ENCODE measurements at regions not wholly inside any gene's neighbourhood (a gene's known extent, or its start where the extent isn't known, plus 50 kb on each side); places are given as distances from the start of the nearest gene placed in this dataset.
"Not testable (repeated sequence)": the region's sequence is repeated elsewhere in the genome, so short reads cannot be mapped to it uniquely, and the experiment has no call there.

DNA sequence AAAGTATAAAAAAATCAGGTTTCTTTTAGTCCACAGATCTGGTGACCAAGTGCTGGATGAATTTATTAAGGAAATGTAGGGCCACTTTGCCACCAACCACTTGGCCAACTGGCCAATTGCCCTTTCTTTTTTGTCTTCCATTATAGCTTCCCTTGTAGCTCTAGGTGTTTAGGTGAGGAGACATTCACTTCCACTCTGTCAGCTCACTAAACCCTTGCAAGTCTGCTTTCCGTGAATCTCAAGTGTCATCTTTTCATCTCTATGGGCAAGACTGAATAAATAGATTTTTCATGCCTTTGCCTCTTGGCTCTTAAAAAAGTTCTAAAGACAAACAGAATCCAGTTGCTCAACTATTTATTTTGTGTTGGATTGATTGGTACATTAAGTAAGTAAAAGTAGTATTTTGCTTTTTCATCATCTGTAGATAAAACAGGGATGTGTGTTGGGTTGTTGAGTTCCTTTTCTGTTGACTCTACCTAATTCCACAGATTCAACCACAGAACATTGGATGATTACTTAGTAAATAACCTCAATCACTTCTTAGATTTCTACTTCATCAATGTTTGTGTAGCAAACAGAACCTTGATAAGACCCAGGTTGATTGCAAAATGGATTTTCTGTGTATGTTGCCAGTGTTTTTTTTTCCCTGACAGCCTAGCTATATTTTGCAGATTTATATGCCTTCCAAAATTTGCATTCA is 68.1 kb upstream of the GRXCR1 start:
- DNase-seq: no peak

DNA sequence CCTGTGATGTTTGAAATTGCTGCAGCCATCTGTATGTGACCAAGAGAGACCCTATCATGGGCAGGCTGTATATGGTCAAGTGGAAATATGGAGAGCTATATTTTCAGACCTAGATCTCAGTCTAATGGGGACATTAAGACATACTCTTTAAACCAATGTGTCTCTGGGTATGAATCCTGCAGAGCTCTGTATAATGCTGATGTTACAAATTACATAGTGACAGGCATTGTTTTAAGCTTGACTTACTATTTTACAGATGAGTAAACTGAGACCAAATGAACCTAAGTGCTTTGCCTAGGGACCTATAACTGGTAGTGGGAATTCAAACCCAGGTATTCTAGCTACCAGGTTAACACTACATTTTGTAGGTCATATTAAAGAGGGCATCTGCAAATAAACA is 71.3 kb upstream of the GRXCR1 start:
- DNase-seq: no peak

DNA sequence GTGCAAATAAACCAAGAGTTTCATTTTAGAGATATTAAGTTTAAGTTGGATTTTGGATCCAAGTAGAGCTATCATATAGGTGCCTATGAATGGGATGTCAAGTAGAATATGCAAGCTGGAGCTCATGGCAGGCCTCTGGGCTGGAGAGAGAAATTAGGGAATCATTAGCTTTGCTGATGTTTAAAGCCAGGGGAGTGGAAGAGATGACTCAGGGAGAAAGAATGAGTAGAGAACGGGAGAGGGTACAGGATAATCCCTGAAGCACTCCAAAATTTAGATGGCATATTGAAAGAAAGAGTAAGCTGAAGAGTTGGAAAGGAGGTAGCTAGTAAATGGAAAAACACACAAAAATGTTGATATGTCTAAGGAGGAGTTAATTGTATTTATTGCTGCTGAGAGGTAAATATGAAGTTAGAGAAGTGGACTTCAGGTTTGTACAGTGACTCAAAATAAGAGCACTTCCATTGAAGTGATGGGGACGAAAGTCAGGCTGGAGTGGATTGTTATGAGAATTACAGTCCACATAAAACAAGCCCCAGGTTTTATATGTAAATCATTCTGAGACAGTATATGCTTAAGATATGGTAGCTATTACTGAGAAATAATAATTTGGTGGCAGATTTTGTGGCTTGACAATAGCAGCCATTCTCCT is 72.5 kb upstream of the GRXCR1 start:
- DNase-seq: no peak

DNA sequence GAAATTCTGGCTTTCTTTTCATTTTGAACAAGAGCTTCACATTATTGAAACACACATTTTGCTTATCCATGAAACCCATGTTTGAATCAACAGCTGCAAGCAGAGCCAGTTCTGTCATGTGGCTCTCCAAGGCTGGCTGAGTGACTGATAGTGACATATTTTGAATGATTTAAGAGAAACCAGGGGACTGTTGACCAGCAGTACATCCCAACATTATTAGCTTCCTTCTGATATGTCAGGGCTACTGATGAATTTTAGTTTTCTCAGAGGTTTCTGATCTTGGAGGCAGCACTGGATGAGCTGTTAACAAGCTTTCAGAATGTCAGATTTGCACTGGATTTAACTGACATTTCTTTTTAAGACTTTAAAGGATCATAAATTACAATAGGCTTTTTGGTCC is 74.6 kb upstream of the GRXCR1 start:
- DNase-seq: no peak

DNA sequence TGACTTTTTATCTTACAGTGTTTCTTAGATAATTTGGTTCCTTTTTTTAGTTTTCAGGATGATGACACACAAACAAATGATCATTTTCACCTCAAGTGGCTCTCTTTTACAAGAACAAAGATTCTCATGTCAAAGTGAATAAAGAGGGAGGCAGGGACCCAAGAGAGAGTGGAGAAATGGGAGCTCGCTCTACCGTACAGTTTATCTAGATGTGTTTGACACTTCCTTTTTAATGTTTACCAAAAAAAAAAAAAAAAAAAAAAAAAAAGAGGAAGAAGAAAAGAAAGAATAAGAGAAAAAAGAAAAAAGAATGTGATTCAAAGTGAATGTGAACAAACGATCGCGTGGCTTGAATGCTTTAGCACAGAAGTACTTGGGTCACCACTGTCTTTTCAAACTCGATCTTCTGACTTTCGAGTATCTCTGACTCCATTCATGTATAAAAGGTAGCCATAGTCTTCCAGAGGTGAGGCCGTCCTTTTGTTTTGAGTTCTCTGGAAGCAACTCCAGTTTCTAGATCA is 75.6 kb upstream of the GRXCR1 start:
- no peak for DNase-seq

DNA sequence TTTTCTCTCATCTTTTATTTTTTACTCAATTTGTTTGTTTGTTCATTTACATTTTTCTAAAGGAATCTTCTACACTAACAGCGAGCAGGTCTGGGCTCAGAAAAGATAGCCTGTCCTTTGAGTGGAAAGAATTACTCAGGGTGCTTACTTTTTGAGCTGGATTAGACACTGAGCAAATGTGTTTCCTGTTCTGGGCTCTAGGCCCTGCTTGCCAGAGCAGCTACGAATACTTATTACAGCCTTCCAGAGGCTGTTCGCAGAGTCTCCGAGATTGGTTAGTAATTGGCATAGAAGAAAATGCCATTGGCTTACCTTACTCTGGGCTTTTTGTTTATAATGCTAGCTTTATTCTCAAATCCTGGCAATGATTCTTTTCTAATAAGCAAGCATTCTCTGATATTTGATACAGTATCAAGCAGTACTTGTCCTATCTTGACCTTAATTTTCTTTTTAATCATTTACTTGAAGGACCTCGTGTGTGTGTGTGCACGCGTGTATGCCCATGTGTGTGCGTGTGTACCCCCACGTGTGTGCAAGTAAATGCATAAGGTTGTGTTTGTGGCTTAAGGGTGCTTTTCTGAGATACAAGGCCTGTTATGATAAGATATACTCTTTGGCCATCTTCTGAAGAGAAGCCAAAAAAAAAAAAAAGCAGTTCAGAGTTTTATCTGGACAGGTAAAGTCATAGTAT is 76.2 kb upstream of the GRXCR1 start:
- no peak for DNase-seq

DNA sequence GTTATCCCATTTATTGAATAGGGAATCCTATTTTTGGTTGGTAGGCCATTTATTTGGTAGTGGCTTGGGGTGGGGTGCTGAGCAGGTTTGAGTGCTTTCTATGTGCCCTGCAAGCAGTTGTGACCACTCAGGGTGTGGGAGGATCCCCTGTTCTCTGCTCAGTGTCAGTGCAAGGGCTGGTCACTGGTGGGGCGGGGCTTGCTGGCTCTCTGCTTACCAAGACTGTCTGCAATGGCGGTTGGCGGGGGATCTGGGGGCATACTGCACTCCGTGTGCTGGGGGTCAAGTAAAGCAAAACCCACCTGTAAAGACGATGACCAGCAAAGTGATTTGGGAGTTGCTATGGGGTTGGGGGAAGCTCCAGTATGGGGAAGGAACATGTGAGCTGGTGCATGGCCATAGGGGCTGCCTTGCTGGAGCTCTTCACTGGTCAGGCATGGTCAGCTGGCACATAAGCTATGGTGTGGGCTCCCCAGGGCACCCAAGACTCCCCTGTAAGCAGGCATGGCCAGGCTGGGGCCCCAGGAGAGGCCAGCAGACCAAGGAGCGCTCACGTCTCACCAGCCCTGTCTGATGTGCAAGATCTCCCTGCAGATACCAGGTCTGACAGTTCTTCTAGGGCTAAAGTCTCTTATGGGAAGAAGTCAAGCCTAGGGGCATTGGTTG is 83.0 kb upstream of the GRXCR1 start:
- no peak for DNase-seq

DNA sequence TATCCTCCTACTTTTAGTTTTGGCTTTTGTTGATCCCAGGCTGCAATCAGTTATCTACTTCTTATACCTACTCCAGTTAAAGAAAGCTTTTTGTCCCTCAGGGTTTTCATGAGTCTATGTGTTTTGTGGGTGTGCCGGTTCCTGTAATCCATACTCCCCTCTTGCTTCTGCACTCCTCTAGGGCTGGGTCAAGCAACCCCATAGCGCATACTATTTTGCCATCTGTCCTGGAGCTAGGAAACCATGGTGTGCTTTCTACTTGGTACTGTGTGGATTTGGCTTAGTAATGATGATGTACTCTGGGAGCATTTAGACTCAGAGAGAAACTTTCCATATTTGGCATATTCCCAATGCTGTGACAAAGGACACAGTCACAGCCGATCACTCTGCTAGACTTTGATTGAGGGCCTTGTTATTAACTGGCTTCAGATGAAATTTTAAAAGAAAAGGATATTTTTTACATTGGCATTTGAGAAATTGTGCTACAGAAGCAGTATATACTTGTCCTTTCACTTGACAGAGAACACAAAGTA is 86.1 kb upstream of the GRXCR1 start:
- no peak for DNase-seq

DNA sequence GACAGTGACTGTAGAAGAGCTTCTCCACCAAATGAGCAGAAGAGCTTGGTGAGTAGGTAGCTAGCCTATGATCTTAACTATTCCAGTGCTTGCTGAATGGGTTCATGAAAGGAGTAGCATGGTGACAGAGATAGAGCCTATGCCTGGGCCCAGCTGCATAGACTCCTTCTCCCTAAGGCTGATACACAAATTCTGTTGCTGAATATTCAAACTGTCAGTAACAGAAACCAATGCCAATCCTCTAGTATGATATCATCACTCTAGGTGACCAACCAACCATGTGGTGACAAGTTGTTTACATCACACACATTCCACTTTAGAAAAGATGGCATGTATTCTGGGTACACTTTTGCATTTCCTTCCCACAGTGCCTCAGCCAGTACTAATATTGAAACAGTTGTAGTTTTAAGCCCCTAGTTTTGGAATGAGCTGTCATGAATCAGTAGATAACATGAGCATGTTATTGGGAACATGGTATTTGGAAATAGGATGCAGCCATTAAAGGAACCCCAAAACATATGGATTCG is 103.4 kb upstream of the GRXCR1 start:
- no peak for DNase-seq

DNA sequence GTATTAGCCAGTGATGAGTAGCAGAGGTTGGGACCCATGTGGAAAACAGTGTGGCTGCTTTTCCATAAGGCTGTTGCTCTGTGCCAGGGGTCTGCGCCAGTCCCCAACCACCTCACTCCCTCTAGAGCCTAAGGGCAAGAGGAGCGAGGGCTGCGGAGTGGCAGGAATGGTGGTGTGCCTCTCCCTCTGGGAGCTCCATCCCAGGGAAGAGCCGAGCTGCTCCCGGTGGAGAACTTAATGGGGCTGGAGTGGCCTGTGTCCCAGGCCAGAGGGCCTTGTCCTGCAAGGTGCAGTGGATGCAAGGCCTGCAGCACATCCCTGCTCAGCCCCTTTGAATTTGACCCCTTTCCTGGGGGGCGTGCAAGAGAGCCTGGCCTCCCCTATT is 105.4 kb upstream of the GRXCR1 start:
- no peak for DNase-seq

DNA sequence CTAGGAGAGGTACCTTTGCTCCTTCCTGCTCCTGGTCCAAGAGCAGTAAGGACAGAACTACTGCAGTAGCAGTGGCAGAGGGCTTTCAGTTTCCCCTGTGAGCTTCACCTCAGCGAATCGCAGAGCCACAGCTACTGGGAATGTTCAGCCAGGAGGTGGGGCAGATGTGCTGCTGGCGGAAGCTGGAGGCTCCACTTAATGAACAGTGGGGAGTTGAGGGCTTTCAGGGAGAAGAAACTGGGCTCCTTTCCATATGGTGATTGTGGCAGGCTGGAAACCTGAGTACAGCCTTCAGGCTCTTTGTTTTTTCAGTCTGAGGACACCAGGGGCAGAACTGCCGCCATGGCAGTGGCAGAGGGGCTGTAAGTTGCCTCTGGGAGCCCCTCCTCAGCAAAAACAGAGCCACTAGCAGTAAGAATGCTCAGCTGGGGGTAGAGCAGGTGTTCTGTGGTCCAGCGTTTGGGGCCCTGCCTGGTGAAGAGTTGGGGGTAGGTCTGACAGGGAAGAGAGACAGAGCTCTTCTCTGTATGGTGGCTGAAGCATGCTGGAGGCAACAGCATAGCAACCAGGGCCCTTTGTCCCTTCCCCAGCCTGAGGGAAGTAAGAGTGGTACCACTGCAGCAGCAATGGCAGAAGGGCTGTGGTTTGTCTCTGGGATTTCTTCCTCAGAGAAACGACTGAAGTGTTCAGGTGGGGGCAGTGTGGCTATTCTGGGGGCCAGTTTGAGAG is 106.0 kb upstream of the GRXCR1 start:
- peak; percentile 88 for DNase-seq

DNA sequence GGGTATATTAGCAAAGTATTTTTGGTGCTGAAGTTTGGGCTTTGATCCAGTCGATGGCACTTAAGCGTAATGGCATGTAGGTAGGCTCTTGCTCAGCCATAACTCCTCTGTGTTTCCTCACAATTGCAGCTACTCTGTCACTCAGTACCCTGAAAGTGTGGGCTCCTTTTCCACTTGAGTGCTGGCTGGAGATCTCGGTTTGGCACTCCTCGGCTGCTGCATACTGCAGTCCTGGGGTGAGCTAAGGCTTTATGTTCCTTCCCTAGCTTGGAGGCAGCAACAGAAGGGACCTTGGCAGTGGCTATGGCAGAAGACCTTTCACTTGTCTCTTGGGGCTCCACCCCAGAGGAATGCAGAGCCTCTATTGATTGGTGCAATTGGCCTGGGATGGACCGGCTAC is 106.7 kb upstream of the GRXCR1 start:
- DNase-seq: no peak

DNA sequence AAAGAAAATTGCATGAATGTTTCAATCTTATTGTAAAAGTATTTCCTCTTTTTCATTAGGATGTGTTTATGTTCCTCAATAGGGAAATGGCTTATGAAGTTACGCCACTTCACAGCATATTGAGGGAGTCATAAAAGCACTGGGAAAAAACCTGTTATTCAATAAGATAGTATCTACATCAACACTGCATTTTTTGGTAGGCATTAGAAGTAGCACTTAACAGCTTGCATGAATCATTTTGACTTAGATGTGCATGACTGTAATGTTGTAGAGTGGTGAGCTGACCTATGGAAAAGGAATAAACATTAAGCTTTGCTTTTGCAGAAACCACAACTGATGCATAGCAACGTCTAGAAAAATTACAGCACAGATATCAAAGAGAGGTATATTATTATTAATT is 111.2 kb upstream of the GRXCR1 start:
- DNase-seq: no peak

DNA sequence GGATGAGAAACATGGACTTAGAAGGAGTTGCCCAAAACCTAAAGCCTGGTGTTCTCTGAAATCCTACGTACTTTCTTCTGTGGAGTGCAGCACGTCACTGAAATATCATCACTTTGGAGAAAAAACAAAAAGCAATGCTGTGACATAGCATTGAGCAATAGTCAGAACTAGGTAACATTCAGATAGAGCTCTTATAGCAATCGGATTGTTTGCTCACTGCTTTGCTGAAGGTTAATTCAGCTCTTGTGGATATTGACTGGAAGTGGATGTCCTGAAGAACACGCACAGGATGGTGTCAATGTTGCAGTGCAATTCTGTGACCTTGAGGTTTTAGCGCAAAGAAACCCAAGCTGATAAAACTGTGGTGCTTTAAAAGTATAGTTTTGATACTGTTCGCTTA is 114.2 kb upstream of the GRXCR1 start:
- no peak for DNase-seq

DNA sequence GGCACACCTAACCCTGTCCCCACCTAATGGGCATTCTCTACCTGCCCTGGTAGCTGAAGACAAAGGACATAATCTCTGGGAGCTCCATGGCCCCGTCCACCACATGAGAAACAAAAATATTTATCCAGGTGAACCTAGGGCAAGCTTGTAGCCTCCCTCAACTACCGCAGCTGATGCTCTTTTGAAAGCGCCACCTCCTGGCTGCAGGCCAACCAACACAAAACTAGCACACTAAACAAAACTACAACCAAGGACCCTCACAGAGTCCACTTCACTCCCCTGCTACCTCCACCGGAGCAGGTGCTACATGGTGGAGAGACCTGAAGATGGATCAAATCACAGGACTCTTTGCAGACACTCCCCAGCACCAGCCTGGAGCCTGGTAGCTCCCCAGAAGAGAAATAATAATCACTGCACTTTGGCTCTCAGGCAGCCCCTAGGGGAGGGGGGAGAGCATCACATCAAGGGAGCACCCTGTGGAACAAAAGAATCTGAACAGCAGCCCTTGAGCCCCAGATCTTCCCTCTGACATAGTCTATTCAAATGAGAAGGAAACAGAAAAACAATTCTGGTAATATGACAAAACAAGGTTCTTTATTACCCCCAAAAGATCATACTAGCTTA is 111.3 kb upstream of the ATP8A1 start:
- DNase-seq: no peak

DNA sequence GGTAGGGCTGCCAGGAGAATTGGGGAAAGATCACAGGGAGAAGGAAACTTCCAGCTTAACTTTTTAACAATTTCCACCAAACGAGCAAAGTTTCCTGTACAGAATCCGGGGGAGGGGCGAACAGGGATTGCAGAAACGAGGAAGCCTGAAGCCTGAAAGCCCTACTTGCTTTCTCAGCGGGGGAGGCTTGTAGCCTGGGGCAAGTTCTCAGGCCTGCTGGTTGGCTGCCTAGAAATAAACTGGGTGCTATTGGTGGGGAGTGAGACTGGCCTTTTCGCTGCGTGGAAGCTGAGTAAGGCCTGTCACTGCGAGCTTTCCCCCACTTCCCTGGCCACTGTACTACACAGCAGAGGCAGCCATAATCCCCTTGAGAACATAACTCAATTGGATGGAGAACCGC is 110.8 kb upstream of the ATP8A1 start:
- no peak for DNase-seq

DNA sequence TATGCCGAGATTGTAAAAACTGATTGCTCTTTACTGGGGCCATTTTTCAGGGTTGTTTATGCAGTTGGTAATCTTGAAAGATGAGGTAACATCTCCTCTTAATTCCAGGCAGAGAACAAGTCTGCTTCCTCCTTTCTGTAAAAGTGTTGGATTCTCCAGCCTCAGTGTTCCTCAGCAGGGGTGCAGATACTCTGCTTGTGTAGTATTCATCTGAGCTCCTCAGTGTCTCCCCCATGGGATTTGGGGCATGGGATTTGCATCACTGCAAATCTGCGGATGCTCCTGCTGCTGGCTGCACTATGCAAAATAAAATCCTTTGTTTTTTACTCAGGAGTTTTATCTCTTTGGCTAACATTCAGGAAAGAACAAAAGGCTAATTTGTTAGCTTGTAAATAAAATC is 104.9 kb upstream of the ATP8A1 start:
- no peak for DNase-seq

DNA sequence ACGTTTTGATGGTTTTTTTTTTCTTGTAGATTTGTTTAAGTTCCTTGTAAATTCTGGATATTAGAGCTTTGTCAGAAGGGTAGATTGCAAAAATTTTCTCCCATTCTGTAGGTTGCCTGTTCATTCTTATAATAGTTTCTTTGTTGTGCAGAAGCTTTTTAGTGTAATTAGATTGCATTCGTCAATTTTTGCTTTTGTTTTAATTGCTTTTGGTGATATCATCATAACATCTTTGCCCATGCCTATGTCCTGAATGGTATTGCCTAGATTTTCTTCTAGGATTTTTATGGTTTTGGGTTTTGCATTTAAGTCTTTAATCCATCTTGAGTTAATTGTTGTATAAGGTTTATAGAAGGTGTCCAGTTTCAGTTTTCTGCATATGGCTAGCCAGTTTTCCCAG is 98.1 kb upstream of the ATP8A1 start:
- DNase-seq: not testable (repeated sequence)

DNA sequence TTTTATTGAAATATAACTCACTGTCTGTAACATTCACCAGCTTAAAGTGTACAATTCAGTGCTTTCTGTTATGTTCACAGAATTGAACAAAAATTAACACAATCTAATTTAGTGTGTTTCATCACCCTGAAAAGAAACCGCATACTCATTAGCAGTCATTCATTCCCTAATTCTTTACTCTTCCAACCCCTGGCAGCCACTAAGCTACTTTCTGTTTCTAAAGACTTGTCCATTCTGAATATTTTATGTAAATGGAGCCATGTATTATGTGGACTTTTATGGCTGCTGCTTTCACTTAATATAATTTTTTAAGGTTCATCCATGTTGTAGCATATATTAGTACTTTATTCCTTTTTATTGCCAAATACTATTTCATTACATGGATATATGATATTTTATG is 94.7 kb upstream of the ATP8A1 start:
- no peak for DNase-seq

DNA sequence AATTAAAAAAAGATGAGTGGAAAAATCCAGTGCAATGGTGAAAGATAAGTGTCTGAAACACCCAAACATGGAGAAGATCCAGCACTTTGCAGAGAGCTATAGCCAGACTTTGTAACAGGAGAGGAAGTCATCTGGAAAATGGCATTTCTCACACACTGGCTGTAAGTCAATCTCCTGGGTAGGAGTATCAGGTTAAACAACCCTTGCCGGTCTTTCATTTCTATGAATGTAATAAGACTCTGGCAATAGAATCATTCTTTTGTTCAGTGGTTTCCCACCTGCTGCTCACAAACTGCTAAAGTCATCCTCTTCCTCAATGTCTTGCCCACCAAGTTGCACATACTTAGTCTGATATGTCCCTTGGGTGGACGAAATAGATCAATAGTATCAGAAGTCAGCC is 94.0 kb upstream of the ATP8A1 start:
- DNase-seq: peak; percentile 19

DNA sequence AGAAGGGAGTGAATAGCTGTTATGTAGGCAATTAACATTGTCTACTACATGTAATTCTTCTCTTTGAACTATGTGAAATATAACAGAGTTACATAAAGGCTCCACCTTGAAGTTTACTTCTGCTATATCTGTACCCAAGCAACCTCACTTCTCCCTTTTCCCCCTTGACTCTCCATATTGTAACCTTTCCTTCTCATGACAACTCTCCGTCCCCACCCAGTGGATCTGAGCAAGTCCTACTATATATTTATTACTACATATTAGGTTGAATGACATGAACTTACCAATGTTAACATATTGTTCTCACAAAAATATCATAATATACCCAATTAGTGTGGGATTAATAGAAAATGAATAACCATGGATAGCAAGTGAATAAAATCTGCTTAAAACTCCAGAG is 93.2 kb upstream of the ATP8A1 start:
- peak; percentile 19 for DNase-seq

DNA sequence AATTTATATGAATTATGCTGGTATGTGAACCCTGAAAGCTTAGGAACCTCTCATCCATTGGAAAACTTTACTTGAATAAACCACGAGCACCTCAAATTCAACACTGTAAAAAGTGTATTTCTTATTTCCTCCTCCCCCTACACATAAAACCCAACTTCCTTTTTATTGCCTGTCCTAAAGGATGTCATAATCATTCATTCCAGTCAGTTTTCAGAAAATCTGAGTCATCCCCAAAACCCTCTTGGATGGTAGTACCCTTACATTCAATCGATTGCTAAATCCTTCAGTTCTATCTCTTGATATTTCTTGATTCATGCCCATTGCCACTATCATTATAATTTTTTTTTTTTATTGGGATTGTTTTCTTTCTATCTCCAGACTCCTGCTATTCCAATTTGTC is 91.1 kb upstream of the ATP8A1 start:
- no peak for DNase-seq
